GM18505 (cell line): ENCODE measurements at regions not wholly inside any gene's neighbourhood (a gene's known extent, or its start where the extent isn't known, plus 50 kb on each side); places are given as distances from the start of the nearest gene placed in this dataset.

Source experiments
- ATAC-seq: cut with Tn5 transposase; IDR thresholded peaks from one replicate; pipeline ENCODE4 v1.9.1; 2021; ENCODE audit not compliant: unreplicated experiment
- POLR2A ChIP-seq: IDR thresholded peaks from 4 replicates; pipeline ENCODE4 v1.6.1; 2011; ENCODE audit warnings: borderline replicate concordance; ENCODE audit not compliant: insufficient read depth, insufficient read length; ENCODE audit errors: extremely low read depth

- ATAC-seq, result no peak
- TF ChIP-seq POLR2A, result no peak
These were observed 153.2 kb upstream of the DDHD1 start for GRCh38 chr14:53306267-53306721.

- TF ChIP-seq POLR2A, result no peak
- ATAC-seq, result no peak
These were observed 151.7 kb upstream of the DDHD1 start for GRCh38 chr14:53304726-53305381.

- TF ChIP-seq POLR2A, result no peak
- no peak for ATAC-seq
These were observed 143.0 kb upstream of the DDHD1 start for GRCh38 chr14:53295985-53296582.

- ATAC-seq, result no peak
- TF ChIP-seq POLR2A, result no peak
These were observed 142.2 kb upstream of the DDHD1 start for GRCh38 chr14:53295372-53295771.

GRCh38 chr14:53286301-53286700 is 133.2 kb upstream of the DDHD1 start:
- no peak for ATAC-seq
- TF ChIP-seq POLR2A, result no peak

GRCh38 chr14:53285821-53286220 is 132.7 kb upstream of the DDHD1 start:
- no peak for TF ChIP-seq POLR2A
- ATAC-seq, result no peak

- ATAC-seq, result no peak
- no peak for TF ChIP-seq POLR2A
These were observed 131.9 kb upstream of the DDHD1 start for GRCh38 chr14:53285064-53285463.

- TF ChIP-seq POLR2A, result no peak
- ATAC-seq, result no peak
These were observed 125.7 kb upstream of the DDHD1 start for GRCh38 chr14:53278602-53279506.

GRCh38 chr14:53273671-53274072 is 120.5 kb upstream of the DDHD1 start:
- TF ChIP-seq POLR2A, result no peak
- no peak for ATAC-seq

- no peak for TF ChIP-seq POLR2A
- no peak for ATAC-seq
These were observed 111.9 kb upstream of the DDHD1 start for GRCh38 chr14:53265025-53265424.

- no peak for ATAC-seq
- no peak for TF ChIP-seq POLR2A
These were observed 107.8 kb upstream of the DDHD1 start for GRCh38 chr14:53260928-53261327.

GRCh38 chr14:53260286-53260685 is 107.2 kb upstream of the DDHD1 start:
- no peak for ATAC-seq
- TF ChIP-seq POLR2A, result no peak

GRCh38 chr14:53252141-53252540 is 99.0 kb upstream of the DDHD1 start:
- ATAC-seq, result no peak
- no peak for TF ChIP-seq POLR2A
